ENCODE measurements at regions not wholly inside any gene's neighbourhood (a gene's known extent, or its start where the extent isn't known, plus 50 kb on each side); places are given as distances from the start of the nearest gene placed in this dataset.

- no peak for TF ChIP-seq POLR2A (IDR thresholded peaks at IDR 0.05)
- TF ChIP-seq CTCF (IDR thresholded peaks at IDR 0.05), result no peak
Measured at GRCh38 chr7:18384491-18385143, 110.9 kb upstream of the HDAC9 start.
